Hypothalamus (tissue), 51 donors: ENCODE measurements at regions not wholly inside any gene's neighbourhood (a gene's known extent, or its start where the extent isn't known, plus 50 kb on each side); places are given as distances from the start of the nearest gene placed in this dataset.

Experiments
- DNase-seq, 51 donors: peaks; one replicate each; lab custom pipeline; 2025; lab: John Stamatoyannopoulos, UW

DNA sequence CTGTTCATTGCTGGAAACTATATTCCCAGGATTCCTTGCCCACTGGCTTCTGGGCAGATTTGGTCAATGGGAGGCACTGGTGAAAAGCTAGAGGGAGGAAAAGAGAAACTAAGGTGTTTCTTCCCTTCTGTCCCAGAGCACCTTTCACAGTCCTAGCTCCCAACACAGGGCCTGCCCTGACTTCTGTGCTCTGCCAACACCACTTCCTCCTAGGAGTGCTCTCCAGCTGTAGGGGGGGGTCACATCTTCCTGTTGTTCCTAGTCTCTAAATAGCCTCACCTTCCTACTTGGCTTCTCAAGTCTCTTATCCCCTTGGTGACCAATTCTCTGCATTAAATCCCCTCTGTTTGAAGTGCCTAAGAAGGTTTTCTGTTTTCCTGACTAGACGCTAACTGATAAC is 115.4 kb downstream of the ADRB2 start:
- DNase-seq: no peak

DNA sequence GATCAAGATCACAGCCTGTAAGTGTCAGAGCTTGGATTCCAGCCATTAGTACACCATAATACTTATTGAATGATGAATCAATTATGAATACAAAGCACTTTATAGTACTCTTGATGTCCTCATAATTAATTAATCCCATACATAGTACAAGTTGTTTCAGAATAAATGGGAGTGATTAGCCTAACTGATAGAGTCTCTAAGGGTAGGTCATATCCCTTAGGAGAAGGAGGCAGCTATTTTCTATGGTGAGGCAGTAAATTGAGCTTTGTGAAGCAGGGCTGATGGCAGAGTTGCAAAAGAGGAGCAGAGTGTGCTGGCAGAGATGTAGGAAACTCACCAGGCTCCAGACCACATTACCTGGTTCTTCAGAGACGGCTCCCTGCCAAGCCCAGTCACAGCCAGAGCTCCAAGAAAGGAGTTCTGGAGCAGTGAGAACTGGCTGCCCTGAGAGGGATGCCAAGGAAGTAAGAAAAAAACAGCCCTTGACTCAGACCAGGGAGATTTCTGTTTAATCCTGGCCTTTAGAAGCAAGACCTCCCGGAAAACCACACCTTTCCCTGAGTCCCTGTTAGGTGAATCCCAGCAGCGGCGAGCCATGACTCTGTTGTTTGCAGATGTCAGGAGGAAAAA is 112.9 kb downstream of the SH3TC2 start:
- peak in 33 of 51 donors; percentile 2 to 65 (median 23) for DNase-seq

DNA sequence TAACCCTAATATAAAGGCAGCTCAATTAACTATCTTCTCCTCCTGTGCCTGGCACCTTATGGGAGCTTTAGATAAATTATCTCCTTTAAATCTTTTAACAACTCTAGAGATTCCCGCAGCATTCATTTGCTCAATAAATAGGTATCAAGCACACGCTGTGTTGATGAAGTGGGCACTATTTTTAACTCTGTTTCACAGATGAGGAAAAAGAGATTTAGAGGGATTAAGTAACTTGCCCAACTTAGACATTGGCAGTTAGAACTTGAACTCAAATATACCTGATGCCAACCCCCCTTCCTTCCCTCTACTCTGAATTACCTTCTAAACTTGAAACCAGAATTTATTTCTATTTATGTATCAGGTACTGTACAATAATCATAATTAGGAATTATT is 112.4 kb downstream of the SH3TC2 start:
- no peak for DNase-seq

DNA sequence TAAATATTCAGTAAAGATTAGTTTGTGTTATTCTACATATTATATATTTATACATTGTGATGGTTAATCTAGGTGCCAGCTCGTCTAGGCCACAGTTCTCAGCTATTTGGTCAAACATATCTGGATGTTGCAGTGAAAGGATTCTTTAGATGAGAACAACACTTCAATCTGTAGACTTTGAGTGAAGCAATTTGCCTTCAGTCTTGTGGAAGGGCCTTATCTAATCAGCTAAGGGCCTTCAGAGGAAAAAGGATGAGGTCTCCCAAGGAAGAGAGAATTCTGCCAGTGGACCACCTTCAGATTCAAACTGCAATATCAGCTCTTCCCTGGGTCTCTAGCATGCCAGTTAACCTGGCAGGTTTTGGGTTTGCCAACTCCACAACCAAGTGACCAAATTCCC is 112.0 kb downstream of the SH3TC2 start:
- DNase-seq: no peak

DNA sequence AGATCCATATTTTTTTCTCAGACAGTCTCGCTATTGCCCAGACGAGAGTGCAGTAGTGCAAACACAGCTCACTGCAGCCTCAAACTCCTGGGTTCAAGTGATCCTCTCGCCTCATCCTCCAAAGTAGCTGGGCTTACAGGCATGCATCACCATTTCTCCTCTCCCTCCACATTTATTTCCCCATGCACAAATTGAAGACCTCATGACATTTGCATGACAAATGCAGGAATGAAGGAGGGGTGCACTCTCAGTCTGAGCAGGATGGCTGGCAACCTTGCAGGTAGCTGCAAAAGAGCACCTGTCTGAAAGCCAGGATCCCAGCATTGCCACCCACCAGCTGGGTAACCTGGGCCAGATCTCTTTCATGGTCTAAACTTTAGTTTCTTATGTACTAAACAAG is 111.2 kb downstream of the SH3TC2 start:
- DNase-seq: no peak

DNA sequence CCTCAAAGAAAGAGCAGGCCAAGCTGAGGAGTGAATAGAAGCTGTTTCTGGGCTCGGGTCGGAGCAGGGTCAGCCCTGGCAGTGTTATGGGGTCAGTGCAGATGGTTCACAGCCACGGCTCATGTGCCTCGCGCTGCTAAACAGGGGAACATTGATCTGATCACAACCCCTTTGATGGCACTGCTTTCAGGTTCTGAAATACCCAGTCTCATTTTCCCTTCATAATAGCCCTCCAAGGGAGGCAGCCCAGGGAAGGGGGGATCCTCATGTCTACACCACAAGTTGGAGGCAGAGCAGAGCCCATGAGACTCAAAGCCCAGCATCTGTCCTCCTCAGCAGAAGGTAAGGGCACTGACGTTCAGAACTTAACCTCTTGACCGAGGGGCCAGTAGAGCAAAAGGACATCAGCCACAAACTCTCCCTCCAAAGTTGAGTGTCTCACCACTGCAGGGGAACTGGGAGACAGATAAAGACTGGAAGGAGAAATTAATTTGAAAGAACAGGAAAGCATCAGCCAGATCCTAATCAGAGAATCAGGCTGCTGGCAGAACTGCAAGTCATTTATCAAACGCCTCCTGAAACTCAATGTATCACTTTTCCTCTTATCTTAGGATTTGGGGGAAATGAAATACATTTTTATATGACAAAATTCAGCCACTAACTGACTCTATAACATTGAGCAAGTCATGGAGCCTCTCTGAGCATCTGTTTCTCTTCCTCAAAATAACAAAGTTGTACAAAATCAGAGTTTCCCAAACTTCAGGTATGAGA is 110.6 kb downstream of the SH3TC2 start:
- DNase-seq: no peak

DNA sequence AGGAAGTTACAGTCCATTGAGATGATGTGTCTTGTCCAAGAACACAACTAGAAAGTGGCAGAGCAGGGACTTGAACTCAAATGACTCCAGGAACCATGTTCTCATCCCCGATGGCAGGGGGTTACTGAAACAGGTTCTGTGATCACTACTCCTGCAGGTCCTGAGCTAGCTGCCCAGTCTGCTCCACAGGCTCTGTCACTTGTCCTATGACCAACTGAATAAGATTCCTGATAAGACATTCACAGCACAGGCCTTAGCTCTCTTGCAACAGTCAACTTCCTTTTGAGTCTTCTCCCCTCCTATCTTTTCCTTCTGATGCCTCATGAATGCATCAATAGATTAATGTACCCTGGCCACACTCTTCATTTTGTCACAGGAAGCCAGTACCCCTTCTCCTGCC is 109.2 kb downstream of the SH3TC2 start:
- DNase-seq: no peak
